Kidney epithelial cell (primary cell): ENCODE measurements at regions not wholly inside any gene's neighbourhood (a gene's known extent, or its start where the extent isn't known, plus 50 kb on each side); places are given as distances from the start of the nearest gene placed in this dataset.
"Not testable (repeated sequence)": the region's sequence is repeated elsewhere in the genome, so short reads cannot be mapped to it uniquely, and the experiment has no call there.

Source experiments
- DNase-seq: peaks from one replicate; pipeline ENCODE4 v3.0.0-alpha.2; 2010; ENCODE audit warnings: low read depth
- H3K27me3 ChIP-seq: 2 replicates; pipeline ENCODE4 v1.6.0; 2011; ENCODE audit warnings: low read length; ENCODE audit not compliant: control insufficient read depth, insufficient read depth
- H3K36me3 ChIP-seq: 2 replicates; pipeline ENCODE4 v1.5.1; 2011; ENCODE audit warnings: low read length; ENCODE audit not compliant: control insufficient read depth, insufficient read depth
- H3K4me3 ChIP-seq: 2 replicates; pipeline ENCODE4 v1.5.1; 2011; ENCODE audit warnings: low read depth, mild to moderate bottlenecking, control low read depth, low read length
- CTCF ChIP-seq: IDR thresholded peaks from 2 replicates; pipeline ENCODE4 v1.5.1; 2011; ENCODE audit warnings: mild to moderate bottlenecking, moderate library complexity, low read length, control low read depth, inconsistent platforms; ENCODE audit not compliant: insufficient read depth, poor library complexity, severe bottlenecking

DNA sequence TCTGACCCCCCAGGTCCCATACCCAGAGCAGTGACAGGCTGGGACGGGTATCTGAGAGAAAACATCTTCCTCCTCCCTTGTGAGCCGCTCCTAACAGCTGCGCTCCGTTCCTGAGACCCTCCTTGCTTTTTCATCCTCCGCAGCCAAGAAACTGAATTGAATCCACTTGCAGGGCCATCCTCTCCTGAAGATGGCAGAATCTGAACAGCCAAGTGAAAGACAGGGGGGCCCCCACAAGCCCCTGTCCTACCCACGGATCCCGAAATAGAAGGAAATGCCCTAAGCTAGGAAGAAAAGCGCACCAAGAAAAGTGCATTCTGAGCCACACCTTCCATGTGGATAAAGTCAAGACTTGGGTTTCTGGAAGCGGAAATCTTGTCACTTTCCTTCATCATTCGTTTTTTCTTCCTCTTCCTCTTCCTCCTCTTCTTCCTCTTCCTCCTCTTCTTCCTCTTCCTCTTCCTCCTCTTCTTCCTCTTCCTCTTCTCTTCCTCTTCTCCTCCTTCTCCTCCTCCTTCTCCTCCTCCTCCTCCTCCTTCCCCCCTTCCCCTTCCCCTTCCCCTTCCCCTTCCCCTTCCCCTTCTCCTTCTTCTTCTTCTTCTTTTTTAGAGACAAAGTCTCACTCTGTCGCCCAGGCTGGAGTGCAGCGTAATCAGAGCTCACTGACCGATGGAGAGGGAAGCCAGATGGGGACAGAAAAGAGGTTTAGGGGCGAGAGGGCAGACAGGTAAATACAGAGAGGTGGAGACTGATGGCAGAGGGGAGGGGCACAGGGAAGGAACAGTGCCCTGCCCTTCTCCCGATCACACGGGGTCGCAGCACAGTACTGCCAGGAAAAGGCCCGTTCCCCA lies 86.0 kb upstream of the WWC2 start:
- no peak for TF ChIP-seq CTCF
- DNase-seq: no peak
- no peaks in the 10 kb centered on the region for H3K36me3 ChIP-seq
- H3K4me3 ChIP-seq: no peak overlapping the region
- H3K27me3 ChIP-seq: peaks cover 14% of the 10 kb centered on the region

DNA sequence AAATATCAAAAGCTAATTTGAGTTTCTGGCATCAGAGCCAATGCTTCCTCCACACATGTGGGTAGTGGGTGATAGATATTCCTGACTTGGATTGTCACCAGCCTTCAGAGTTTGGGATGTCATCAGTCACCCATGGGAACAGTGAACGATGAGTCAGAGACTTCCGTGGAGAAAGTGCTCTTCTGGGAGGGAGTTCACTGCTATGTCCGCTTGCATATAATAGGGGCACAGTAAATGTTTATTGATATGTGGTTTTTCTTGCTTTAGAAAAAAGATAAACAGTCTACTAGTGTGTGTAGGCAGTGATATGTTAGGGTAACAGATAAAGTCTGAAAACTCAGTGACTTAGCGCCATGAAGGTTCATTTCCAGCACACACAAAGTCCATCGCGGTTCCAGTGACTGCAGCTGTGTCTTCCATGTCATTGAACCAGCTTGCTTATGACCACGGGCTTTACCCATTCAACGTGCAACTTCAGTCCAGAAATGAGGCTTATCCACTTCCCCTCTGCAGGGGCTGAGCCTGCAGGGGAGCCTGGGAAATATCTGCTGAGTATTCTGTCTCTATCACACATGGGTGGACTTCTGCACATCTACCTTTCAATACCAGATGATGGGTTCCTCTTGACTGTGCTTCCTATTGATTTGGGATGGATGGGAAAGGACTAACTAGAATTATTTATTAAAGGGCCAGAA lies 87.7 kb upstream of the WWC2 start:
- no peak for DNase-seq

GRCh38 chr4:183008492-183008891 lies 90.6 kb upstream of the WWC2 start:
- DNase-seq: no peak
- TF ChIP-seq CTCF: peak; percentile 11
- H3K36me3 ChIP-seq: no peaks in the 10 kb centered on the region
- H3K27me3 ChIP-seq: peaks cover 9% of the 10 kb centered on the region
- no peak overlapping the region for H3K4me3 ChIP-seq

More for the DNA sequence above, 87.7 kb upstream of the WWC2 start:
- Histone ChIP-seq H3K27me3 (peaks cover 14% of the 10 kb centered on the region), H3K36me3 (no peaks in the 10 kb centered on the region), H3K4me3 (no peak overlapping the region)
- no peak for TF ChIP-seq CTCF

DNA sequence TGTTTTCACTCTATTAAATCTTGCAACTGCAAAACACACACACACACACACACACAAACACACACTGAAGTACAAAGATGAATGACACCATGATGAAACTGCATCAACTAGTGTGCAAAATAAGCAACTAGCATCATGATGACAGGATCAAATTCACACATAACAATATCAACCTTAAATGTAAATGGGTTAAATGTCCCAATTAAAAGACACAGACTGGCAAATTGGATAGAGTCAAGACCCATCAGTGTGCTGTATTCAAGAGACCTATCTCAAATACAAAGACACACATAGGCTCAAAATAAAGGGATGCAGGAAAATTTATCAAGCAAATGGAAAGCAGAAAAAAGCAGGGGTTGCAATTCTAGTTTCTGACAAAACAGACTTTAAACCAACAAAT lies 87.2 kb upstream of the DCTD start:
- H3K4me3 ChIP-seq, DNase-seq, H3K36me3 ChIP-seq, H3K27me3 ChIP-seq: not testable (repeated sequence)

DNA sequence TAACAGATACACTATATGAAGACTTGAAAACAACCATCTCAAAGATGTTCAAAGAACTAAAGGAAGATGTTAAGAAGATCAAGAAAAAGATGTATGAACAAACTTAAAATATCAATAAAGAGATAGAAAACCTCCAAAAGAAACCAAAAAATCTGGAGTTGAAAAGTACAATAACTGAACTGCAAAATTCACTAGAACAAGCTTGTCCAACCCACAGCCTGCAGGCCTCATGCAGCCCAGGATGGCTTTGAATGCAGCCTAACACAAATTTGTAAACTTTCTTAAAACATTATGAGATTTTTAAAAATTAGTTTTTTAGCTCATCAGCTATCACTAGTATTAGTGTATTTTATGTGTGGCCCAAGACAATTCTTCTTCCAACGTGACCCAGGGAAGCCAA lies 77.0 kb upstream of the DCTD start:
- TF ChIP-seq CTCF: no peak

DNA sequence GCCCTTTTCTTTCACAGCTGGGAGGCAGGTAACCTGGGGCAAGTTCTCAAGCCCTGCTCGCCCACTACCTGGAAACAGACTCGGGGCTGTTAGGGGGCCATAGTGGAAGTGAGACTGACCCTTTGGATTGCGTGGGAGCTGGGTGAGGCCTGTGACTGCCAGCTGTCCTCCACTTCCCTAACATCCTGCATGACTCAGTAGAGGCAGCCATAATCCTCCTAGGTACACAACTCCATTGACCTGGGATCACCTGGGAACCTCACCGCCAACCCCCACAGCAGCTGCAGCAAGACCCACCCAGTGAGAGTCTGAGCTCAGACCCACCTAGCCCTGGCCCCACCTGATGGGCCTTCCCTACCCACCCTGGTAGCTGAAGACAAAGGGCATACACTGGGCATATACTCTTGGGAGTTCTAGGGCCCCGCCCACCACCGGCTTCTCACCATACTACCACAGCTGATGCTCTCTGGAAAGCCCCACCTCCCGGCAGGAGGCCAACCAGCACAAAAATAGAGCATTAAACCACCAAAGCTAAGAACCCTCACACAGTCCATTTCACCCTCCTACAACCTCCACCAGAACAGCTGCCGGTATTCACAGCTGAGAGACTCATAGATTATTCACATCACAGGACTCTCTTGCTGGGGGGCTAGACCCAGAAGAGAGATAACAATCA lies 61.1 kb upstream of the DCTD start:
- Histone ChIP-seq H3K4me3 (no peak overlapping the region), H3K27me3 (no peaks in the 10 kb centered on the region), H3K36me3 (no peaks in the 10 kb centered on the region)
- DNase-seq: peak; percentile 12
- no peak for TF ChIP-seq CTCF

More for the DNA sequence above, 77.0 kb upstream of the DCTD start:
- no peaks in the 10 kb centered on the region for H3K27me3 ChIP-seq
- H3K36me3 ChIP-seq: no peaks in the 10 kb centered on the region
- DNase-seq: no peak
- no peak overlapping the region for H3K4me3 ChIP-seq
